Thoracic aorta (tissue), 2 donors: ENCODE measurements at regions not wholly inside any gene's neighbourhood (a gene's known extent, or its start where the extent isn't known, plus 50 kb on each side); places are given as distances from the start of the nearest gene placed in this dataset.

Experiments
- ATAC-seq: fragments of 150-250 bp; one replicate; pipeline ENCODE4 v1.8.0; 2017; ENCODE audit warnings: low read depth; ENCODE audit not compliant: insufficient number of reproducible peaks, low FRiP score
- DNase-seq: peaks from one replicate; pipeline ENCODE4 v3.0.0-alpha.2; 2020; ENCODE audit warnings: low spot score
- H3K27ac ChIP-seq, 2 donors: fragments of 200-600 bp; sonication (generic); 1 replicate in 1 of 2; 2 replicates in 1 of 2; pipeline ENCODE4 v1.5.1; 2016; ENCODE audit warnings: mild to moderate bottlenecking in 2 of 2, moderate library complexity in 2 of 2
- H3K27me3 ChIP-seq: fragments of 200-600 bp; sonication (generic); replicated peaks from 2 replicates; pipeline ENCODE4 v1.6.0; 2016; ENCODE audit warnings: mild to moderate bottlenecking; ENCODE audit not compliant: insufficient read depth
- H3K36me3 ChIP-seq: fragments of 200-600 bp; sonication (generic); one replicate; pipeline ENCODE4 v1.5.1; 2016
- H3K4me1 ChIP-seq, 2 donors: fragments of 200-600 bp; sonication (generic); 1 replicate in 1 of 2; 2 replicates in 1 of 2; pipeline versions ENCODE4 v1.5.1 to v1.6.0; 2016; ENCODE audit warnings: low read depth in 2 of 2, mild to moderate bottlenecking in 1 of 2; ENCODE audit not compliant: control insufficient read depth in 1 of 2
- H3K4me3 ChIP-seq: fragments of 200-600 bp; sonication (generic); 2 replicates; pipeline ENCODE4 v1.5.1; 2016; ENCODE audit warnings: mild to moderate bottlenecking
- H3K9me3 ChIP-seq: fragments of 200-600 bp; sonication (generic); 2 replicates; pipeline ENCODE4 v1.5.1; 2016
- TF ChIP-seq, protein P1 (sequence below): fragments of 200-600 bp; sonication (generic); IDR thresholded peaks from one replicate; pipeline ENCODE4 v1.5.1; 2019; ENCODE audit warnings: antibody characterized with exemption

DNA sequence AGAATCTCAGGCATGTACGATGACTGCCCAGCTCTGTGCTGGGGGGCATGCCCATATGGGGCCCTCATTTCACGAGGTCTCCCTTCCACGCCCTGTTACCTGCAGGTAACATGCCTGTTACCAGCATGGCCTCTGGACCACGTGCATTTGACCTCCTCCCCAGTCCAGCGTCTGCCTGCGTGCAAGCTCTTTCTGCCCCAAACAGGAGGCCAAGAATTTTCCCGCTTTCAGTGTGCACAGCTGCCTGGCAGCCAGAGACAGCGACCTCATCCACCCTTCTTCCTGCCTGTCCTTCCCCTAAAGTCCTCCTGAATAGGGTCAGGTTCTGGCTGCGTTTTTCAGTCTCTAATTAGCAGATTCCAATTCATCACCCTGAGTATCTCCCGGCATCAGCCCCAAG lies 306.5 kb upstream of the ZFHX3 start:
- Histone ChIP-seq H3K4me1 (no peaks in the 10 kb centered on the region), H3K36me3 (no peaks in the 10 kb centered on the region), H3K27ac (no peak overlapping the region), H3K4me3 (no peak overlapping the region), H3K9me3 (no peaks in the 10 kb centered on the region), H3K27me3 (no peaks in the 10 kb centered on the region)
- DNase-seq (no peak), ATAC-seq (no peak)
- TF ChIP-seq, protein P1, sequence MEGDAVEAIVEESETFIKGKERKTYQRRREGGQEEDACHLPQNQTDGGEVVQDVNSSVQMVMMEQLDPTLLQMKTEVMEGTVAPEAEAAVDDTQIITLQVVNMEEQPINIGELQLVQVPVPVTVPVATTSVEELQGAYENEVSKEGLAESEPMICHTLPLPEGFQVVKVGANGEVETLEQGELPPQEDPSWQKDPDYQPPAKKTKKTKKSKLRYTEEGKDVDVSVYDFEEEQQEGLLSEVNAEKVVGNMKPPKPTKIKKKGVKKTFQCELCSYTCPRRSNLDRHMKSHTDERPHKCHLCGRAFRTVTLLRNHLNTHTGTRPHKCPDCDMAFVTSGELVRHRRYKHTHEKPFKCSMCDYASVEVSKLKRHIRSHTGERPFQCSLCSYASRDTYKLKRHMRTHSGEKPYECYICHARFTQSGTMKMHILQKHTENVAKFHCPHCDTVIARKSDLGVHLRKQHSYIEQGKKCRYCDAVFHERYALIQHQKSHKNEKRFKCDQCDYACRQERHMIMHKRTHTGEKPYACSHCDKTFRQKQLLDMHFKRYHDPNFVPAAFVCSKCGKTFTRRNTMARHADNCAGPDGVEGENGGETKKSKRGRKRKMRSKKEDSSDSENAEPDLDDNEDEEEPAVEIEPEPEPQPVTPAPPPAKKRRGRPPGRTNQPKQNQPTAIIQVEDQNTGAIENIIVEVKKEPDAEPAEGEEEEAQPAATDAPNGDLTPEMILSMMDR = no peak

DNA sequence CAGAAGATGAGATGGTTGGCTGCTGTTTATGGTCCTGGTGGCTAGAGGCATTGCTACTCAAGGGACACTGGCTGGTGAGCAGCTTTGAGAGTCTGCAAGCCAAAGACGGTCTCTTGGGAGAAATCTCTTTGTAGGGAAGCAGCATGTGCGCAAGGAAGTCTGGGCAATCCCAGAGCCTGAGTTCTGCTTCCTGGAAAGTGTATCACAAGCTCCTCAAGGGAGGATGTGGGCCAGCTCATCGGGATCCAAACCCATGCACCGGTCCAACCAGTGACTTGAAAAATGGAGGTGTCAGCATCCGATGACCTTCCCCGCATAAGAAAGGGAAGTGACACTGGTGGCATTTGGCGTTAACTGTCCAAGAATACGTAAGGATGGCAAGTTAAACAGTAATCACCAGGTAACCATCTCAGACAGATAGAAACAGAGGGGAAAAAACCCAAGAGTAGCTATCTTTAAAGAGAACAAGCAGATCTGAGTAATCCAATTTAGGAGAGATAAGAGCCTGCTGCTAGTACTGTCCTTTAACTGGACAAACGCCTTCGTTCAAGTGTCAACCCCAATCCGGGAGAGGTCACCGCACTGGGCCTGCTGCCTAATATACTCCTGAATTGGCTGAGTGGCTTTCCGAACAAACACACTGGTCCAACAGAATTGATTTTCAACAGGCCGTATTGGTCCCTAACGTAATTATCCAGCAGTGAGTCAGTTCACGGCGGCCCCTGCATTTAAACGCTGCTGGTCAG lies 303.0 kb upstream of the ZFHX3 start:
- DNase-seq = no peak
- Histone ChIP-seq H3K27me3 (no peaks in the 10 kb centered on the region), H3K36me3 (no peaks in the 10 kb centered on the region), H3K4me3 (no peak overlapping the region), H3K9me3 (no peaks in the 10 kb centered on the region), H3K27ac (no peak overlapping the region), H3K4me1 (no peaks in the 10 kb centered on the region)
- TF ChIP-seq, protein P1 = no peak
- ATAC-seq = no peak

DNA sequence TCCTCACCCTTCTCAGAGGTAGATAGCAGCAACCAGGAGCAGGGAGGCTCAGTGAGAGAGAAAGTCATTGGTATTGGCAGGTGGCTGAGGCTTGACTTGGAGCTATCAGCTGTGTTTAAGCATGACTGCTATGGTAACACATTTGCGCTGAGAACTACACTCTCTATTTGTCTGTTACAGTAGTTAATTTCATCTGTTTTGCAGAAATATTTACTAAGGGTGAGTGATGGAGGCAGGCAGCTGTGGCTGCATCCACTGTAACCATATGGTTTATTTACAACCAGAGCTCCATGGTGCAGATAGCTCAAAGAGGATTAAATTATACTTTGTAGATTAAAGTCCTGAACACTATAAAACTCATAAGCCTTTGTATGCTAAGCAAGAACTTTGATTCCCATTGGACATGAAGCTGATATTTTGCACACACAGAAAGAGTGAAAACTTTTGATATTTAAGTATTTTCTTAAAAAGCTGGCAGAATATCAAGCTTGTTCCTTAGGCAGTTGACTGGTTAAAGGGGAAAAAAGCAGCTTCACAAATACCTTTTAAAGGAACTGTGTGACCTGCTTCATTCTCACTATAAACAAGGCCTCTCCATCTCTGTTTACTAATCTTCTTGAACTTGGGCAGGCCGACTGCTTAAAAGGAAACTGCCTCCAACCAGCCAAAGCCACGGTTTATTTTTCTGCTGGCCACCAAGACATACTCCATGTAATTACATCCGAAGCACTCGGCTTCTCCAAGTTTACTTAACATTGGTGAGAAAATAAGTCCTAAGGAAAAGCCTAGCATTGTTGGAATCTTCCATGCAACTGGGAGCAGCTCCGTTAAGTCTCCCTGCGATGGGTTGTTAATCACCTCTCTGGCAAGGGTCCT lies 299.8 kb upstream of the ZFHX3 start:
- TF ChIP-seq, protein P1 = no peak
- ATAC-seq = no peak
- H3K36me3 ChIP-seq = no peaks in the 10 kb centered on the region
- no peaks in the 10 kb centered on the region for H3K4me1 ChIP-seq
- H3K4me3 ChIP-seq = no peak overlapping the region
- no peaks in the 10 kb centered on the region for H3K27me3 ChIP-seq
- H3K9me3 ChIP-seq = no peaks in the 10 kb centered on the region
- no peak for DNase-seq
- no peak overlapping the region for H3K27ac ChIP-seq

DNA sequence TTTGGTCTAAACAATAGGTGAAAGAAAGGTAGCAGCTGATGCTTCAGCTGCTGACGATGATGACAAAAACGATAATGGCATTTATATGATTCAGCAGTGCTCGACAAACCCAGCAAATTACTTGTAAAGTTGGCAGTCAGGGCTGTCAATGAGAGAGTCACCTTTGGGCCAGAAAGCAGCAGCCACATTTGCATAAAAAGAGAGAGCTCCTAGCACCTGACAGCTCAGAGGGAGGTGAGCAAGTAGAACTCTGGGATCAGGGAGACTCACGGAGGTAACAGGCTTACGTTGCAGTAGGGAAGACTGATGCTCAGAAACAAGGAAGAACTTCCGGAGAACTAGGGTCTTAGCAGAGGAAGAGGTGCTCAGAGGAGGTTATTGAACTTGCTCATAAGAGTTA lies 291.9 kb upstream of the ZFHX3 start:
- Histone ChIP-seq H3K27me3 (no peaks in the 10 kb centered on the region), H3K4me3 (no peak overlapping the region), H3K9me3 (no peaks in the 10 kb centered on the region), H3K36me3 (no peaks in the 10 kb centered on the region), H3K27ac (no peak overlapping the region), H3K4me1 (no peaks in the 10 kb centered on the region)
- no peak for DNase-seq
- ATAC-seq = no peak
- TF ChIP-seq, protein P1 = no peak
